ENCODE measurements at regions not wholly inside any gene's neighbourhood (a gene's known extent, or its start where the extent isn't known, plus 50 kb on each side); places are given as distances from the start of the nearest gene placed in this dataset.

DNA sequence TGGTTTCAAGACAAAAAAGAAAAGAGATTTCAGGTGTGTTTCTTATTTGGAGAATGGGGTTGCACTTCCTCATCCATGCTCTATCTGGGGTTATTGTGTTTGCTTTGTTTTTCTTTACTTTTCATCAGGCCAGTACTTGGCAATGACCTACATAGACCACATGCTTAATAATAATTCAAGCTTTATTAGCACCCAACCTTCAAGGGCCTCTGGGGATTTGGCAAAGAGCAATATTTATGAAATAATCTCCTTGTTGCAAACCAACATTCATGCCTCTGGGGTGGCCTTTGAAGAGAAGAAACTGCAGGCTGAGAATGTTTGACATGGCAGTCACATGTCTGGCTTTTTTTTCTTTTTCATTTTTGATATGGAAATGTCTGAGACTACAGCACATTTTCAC is 68.2 kb upstream of the SNRK start:
- Histone ChIP-seq H3K9me3 (ENCODE audit: low read depth, low read length, poor library complexity, severe bottlenecking) (no peaks in the 10 kb centered on the region), H3K27ac (ENCODE audit: low read depth, low read length, poor library complexity, severe bottlenecking) (no peak overlapping the region), H3K4me1 (ENCODE audit: insufficient read depth, low read length, poor library complexity, severe bottlenecking) (no peaks in the 10 kb centered on the region), H3K27me3 (replicated peaks; ENCODE audit: insufficient read depth, low read depth, low read length, poor library complexity) (no peaks in the 10 kb centered on the region), H3K36me3 (ENCODE audit: insufficient read depth, low read length, poor library complexity, severe bottlenecking) (no peaks in the 10 kb centered on the region), H3K4me3 (ENCODE audit: low read depth, low read length, poor library complexity, severe bottlenecking) (no peak overlapping the region)
- POLR2A ChIA-PET (ENCODE audit: low non-redundant PET) = no interaction called here
- no peak for DNase-seq (ENCODE audit: low spot score)
- CTCF ChIA-PET = interaction anchor here (0.5 kb wide), 1 partner anchor 99 kb away, joined by 5 read pairs; no protein-coding TSS in a partner anchor
- no peak for TF ChIP-seq EZH2 (IDR thresholded peaks at IDR 0.05; ENCODE audit: borderline replicate concordance, low read depth, low read length, poor library complexity, severe bottlenecking)
- TF ChIP-seq, protein P1, sequence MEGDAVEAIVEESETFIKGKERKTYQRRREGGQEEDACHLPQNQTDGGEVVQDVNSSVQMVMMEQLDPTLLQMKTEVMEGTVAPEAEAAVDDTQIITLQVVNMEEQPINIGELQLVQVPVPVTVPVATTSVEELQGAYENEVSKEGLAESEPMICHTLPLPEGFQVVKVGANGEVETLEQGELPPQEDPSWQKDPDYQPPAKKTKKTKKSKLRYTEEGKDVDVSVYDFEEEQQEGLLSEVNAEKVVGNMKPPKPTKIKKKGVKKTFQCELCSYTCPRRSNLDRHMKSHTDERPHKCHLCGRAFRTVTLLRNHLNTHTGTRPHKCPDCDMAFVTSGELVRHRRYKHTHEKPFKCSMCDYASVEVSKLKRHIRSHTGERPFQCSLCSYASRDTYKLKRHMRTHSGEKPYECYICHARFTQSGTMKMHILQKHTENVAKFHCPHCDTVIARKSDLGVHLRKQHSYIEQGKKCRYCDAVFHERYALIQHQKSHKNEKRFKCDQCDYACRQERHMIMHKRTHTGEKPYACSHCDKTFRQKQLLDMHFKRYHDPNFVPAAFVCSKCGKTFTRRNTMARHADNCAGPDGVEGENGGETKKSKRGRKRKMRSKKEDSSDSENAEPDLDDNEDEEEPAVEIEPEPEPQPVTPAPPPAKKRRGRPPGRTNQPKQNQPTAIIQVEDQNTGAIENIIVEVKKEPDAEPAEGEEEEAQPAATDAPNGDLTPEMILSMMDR (conservative IDR thresholded peaks at IDR 0.05; ENCODE audit: low read depth, low read length) = no peak
- intact Hi-C loops (cut with micrococcal nuclease; ENCODE audit: unreplicated experiment) = loop anchor here (10.0 kb wide), 1 partner anchor 287 kb away; no protein-coding TSS in a partner anchor
- BruUV-seq (replicated peaks) = no TSS peak

DNA sequence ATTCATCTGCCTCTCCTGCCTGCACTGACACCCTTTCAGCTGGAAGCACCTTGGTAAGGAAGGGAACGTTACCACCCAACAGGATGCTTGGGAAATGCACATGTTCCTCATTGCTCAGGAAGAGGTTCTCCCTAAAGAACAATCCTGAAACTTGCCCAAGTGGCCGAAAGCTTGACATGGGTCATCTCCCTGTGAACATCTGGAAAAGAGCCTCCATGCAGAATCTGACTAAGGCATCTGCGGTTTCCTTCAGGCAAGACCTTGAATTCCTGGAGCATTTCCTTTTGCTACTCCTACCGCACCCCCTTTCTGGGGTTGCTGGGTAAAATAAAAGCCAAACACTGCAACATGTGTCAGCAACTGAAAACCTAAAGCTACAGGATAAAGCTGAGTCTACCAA is 68.7 kb upstream of the SNRK start:
- no peak overlapping the region for H3K27ac ChIP-seq (ENCODE audit: low read depth, low read length, poor library complexity, severe bottlenecking)
- intact Hi-C loops (cut with micrococcal nuclease; ENCODE audit: unreplicated experiment) = loop anchor here (10.0 kb wide), 1 partner anchor 287 kb away; no protein-coding TSS in a partner anchor
- BruUV-seq (replicated peaks) = no TSS peak
- CTCF ChIA-PET = interaction anchor here (0.5 kb wide), 1 partner anchor 98 kb away, joined by 5 read pairs; no protein-coding TSS in a partner anchor
- no peaks in the 10 kb centered on the region for H3K9me3 ChIP-seq (ENCODE audit: low read depth, low read length, poor library complexity, severe bottlenecking)
- TF ChIP-seq EZH2 (IDR thresholded peaks at IDR 0.05; ENCODE audit: borderline replicate concordance, low read depth, low read length, poor library complexity, severe bottlenecking) = no peak
- TF ChIP-seq, protein P1 (conservative IDR thresholded peaks at IDR 0.05; ENCODE audit: low read depth, low read length) = no peak
- no peaks in the 10 kb centered on the region for H3K36me3 ChIP-seq (ENCODE audit: insufficient read depth, low read length, poor library complexity, severe bottlenecking)
- H3K27me3 ChIP-seq (replicated peaks; ENCODE audit: insufficient read depth, low read depth, low read length, poor library complexity) = no peaks in the 10 kb centered on the region
- DNase-seq (ENCODE audit: low spot score) = no peak
- POLR2A ChIA-PET (ENCODE audit: low non-redundant PET) = no interaction called here
- no peak overlapping the region for H3K4me3 ChIP-seq (ENCODE audit: low read depth, low read length, poor library complexity, severe bottlenecking)
- H3K4me1 ChIP-seq (ENCODE audit: insufficient read depth, low read length, poor library complexity, severe bottlenecking) = no peaks in the 10 kb centered on the region

- H3K4me3 ChIP-seq (ENCODE audit: low read depth, low read length, poor library complexity, severe bottlenecking) = no peak overlapping the region
- H3K36me3 ChIP-seq (ENCODE audit: insufficient read depth, low read length, poor library complexity, severe bottlenecking) = no peaks in the 10 kb centered on the region
- CTCF ChIA-PET = no interaction called here
- no peaks in the 10 kb centered on the region for H3K27me3 ChIP-seq (replicated peaks; ENCODE audit: insufficient read depth, low read depth, low read length, poor library complexity)
- intact Hi-C loops (cut with micrococcal nuclease; ENCODE audit: unreplicated experiment) = loop anchor here (10.0 kb wide), 1 partner anchor 288 kb away; no protein-coding TSS in a partner anchor
- no peak overlapping the region for H3K27ac ChIP-seq (ENCODE audit: low read depth, low read length, poor library complexity, severe bottlenecking)
- BruUV-seq (replicated peaks) = no TSS peak
- no peaks in the 10 kb centered on the region for H3K4me1 ChIP-seq (ENCODE audit: insufficient read depth, low read length, poor library complexity, severe bottlenecking)
- DNase-seq (ENCODE audit: low spot score) = no peak
- POLR2A ChIA-PET (ENCODE audit: low non-redundant PET) = no interaction called here
- TF ChIP-seq EZH2 (IDR thresholded peaks at IDR 0.05; ENCODE audit: borderline replicate concordance, low read depth, low read length, poor library complexity, severe bottlenecking) = no peak
- TF ChIP-seq, protein P1 (conservative IDR thresholded peaks at IDR 0.05; ENCODE audit: low read depth, low read length) = no peak
- no peaks in the 10 kb centered on the region for H3K9me3 ChIP-seq (ENCODE audit: low read depth, low read length, poor library complexity, severe bottlenecking)
These were observed 69.1 kb upstream of the SNRK start for GRCh38 chr3:43217206-43217605.

All from A673 (cell line).